HCT116 (cell line): ENCODE measurements at regions not wholly inside any gene's neighbourhood (a gene's known extent, or its start where the extent isn't known, plus 50 kb on each side); places are given as distances from the start of the nearest gene placed in this dataset.

ENCODE experiments used
- ATAC-seq: fragments of 200-7000 bp; cut with Tn5 transposase; 2 replicates; pipeline ENCODE4 v1.9.1; 2020; ENCODE audit warnings: mild to moderate bottlenecking, moderate library complexity
- BruUV-seq: library from RNA; stranded (reverse); fragments of 400-500 nt; replicated peaks from 2 replicates; lab custom pipeline; 2021; lab: Mats Ljungman, UMichigan
- CTCF ChIA-PET: fragments of 300-600 bp; sonication (Branson Sonifier 250); formaldehyde crosslinking; loops from one replicate; lab custom pipeline; 2021; ENCODE audit warnings: antibody characterized with exemption; lab: Charles Lee
- POLR2A ChIA-PET: fragments of 300-600, 350-600 bp; sonication (Branson Sonifier 250); formaldehyde crosslinking; loops from one replicate; lab custom pipeline; 2021; ENCODE audit warnings: antibody characterized with exemption; lab: Charles Lee
- RAD21 ChIA-PET, 2 experiments: fragments of 300-600 bp; sonication (Branson Sonifier 250); formaldehyde crosslinking; loops; one replicate each; lab custom pipeline; 2023; ENCODE audit warnings: low total read pairs in 2 of 2; ENCODE audit not compliant: uncharacterized antibody in 2 of 2, unreplicated experiment in 2 of 2, low non-redundant PET in 1 of 2; lab: Charles Lee
- DNase-seq: peaks from one replicate; pipeline ENCODE4 v3.0.0-alpha.2; 2010; ENCODE audit warnings: low read depth, low spot score
- H2AFZ ChIP-seq: fragments of 200-600 bp; shearing (Covaris generic), sonication (generic); 2 replicates; pipeline ENCODE4 v1.6.1; 2017; ENCODE audit warnings: low read depth, mixed run types, mixed read lengths, antibody characterized with exemption, low read length; ENCODE audit not compliant: poor library complexity, severe bottlenecking
- H3K27ac ChIP-seq: 2 replicates; pipeline ENCODE4 v1.5.1; 2012; ENCODE audit warnings: low read depth, low read length
- H3K27me3 ChIP-seq: fragments of 200-600 bp; sonication (generic); 2 replicates; pipeline ENCODE4 v1.6.1; 2016; ENCODE audit warnings: mixed run types, low read length, mixed read lengths; ENCODE audit not compliant: insufficient read depth
- H3K36me3 ChIP-seq, 2 experiments: fragments of 200-500 bp in 1 of 2; fragments of 200-600 bp in 1 of 2; sonication (Bioruptor generic) in 1 of 2; sonication (generic) in 1 of 2; 2 replicates each; pipeline versions ENCODE4 v1.5.1 to v1.6.1; 2014 to 2016; ENCODE audit warnings: low read length in 2 of 2, inconsistent platforms in 1 of 2, mixed read lengths in 1 of 2, mixed run types in 1 of 2; ENCODE audit not compliant: insufficient read depth in 2 of 2, control insufficient read depth in 1 of 2
- H3K4me1 ChIP-seq, 2 experiments: fragments of 200-600 bp in 1 of 2; sonication (generic) in 1 of 2; 2 replicates each; pipeline versions ENCODE4 v1.5.1 to v1.6.1; 2012 to 2017; ENCODE audit warnings: low read length in 2 of 2, inconsistent platforms in 1 of 2, mild to moderate bottlenecking in 1 of 2, mixed read lengths in 1 of 2, mixed run types in 1 of 2, moderate library complexity in 1 of 2; ENCODE audit not compliant: insufficient read depth in 2 of 2, control insufficient read depth in 1 of 2
- H3K4me2 ChIP-seq: fragments of 200-600 bp; sonication (generic); 2 replicates; pipeline ENCODE4 v1.6.1; 2017; ENCODE audit warnings: mixed run types, low read length, mixed read lengths
- H3K4me3 ChIP-seq, 2 experiments: fragments of 200-600 bp in 1 of 2; sonication (generic) in 1 of 2; replicated peaks in 1 of 2; 2 replicates each; pipeline ENCODE4 v1.5.1; 2011 to 2016; ENCODE audit warnings: low read length in 2 of 2, control low read depth in 1 of 2, low read depth in 1 of 2, mild to moderate bottlenecking in 1 of 2, mixed read lengths in 1 of 2, mixed run types in 1 of 2
- H3K79me2 ChIP-seq: fragments of 200-600 bp; sonication (generic); 2 replicates; pipeline ENCODE4 v1.6.1; 2017; ENCODE audit warnings: mild to moderate bottlenecking, mixed run types, low read length, moderate library complexity, mixed read lengths; ENCODE audit not compliant: insufficient read depth
- H3K9ac ChIP-seq: fragments of 200-600 bp; sonication (generic); 2 replicates; pipeline ENCODE4 v1.6.1; 2016; ENCODE audit warnings: low read length, mixed read lengths
- H3K9me2 ChIP-seq: fragments of 200-600 bp; sonication (generic), shearing (Covaris generic); 2 replicates; pipeline ENCODE4 v1.6.1; 2017; ENCODE audit warnings: mixed run types, mild to moderate bottlenecking, moderate library complexity; ENCODE audit not compliant: insufficient read depth
- H3K9me3 ChIP-seq, 2 experiments: fragments of 200-500 bp in 1 of 2; fragments of 200-600 bp in 1 of 2; sonication (Bioruptor generic) in 1 of 2; sonication (generic) in 1 of 2; 2 replicates each; pipeline ENCODE4 v1.6.1; 2014 to 2017; ENCODE audit warnings: low read length in 2 of 2, mixed read lengths in 2 of 2, inconsistent platforms in 1 of 2, low read depth in 1 of 2, mild to moderate bottlenecking in 1 of 2, mixed run types in 1 of 2, moderate library complexity in 1 of 2; ENCODE audit not compliant: control insufficient read depth in 1 of 2, insufficient read depth in 1 of 2
- H4K20me1 ChIP-seq: fragments of 200-600 bp; sonication (generic), shearing (Covaris generic); 2 replicates; pipeline ENCODE4 v1.6.1; 2017; ENCODE audit warnings: mixed run types, mild to moderate bottlenecking, moderate library complexity; ENCODE audit not compliant: insufficient read depth
- ATF3 ChIP-seq: IDR thresholded peaks from 2 replicates; pipeline ENCODE4 v1.6.1; 2012
- CBX3 ChIP-seq: IDR thresholded peaks from 2 replicates; pipeline ENCODE4 v1.6.1; 2012; ENCODE audit warnings: low read depth
- CEBPB ChIP-seq: IDR thresholded peaks from 2 replicates; pipeline ENCODE4 v1.6.1; 2012; ENCODE audit warnings: low read depth
- EGR1 ChIP-seq: IDR thresholded peaks from 2 replicates; pipeline ENCODE4 v1.6.1; 2012; ENCODE audit warnings: low read depth
- EZH2 ChIP-seq: fragments of 200-600 bp; sonication (generic); IDR thresholded peaks from 2 replicates; pipeline ENCODE4 v1.6.1; 2017; ENCODE audit warnings: antibody characterized with exemption, mixed run types
- EZH2phosphoT487 ChIP-seq: fragments of 200-600 bp; IDR thresholded peaks from 2 replicates; pipeline ENCODE4 v1.6.1; 2018; ENCODE audit warnings: antibody characterized with exemption, borderline replicate concordance
- JUND ChIP-seq: IDR thresholded peaks from 2 replicates; pipeline ENCODE4 v1.6.1; 2012
- MAX ChIP-seq: IDR thresholded peaks from 2 replicates; pipeline ENCODE4 v1.6.1; 2012
- POLR2A ChIP-seq: IDR thresholded peaks from 2 replicates; pipeline ENCODE4 v1.7.0; 2011; ENCODE audit warnings: borderline replicate concordance; ENCODE audit not compliant: insufficient read depth, insufficient read length; ENCODE audit errors: extremely low read depth
- POLR2AphosphoS5 ChIP-seq: IDR thresholded peaks from 2 replicates; pipeline ENCODE4 v1.6.1; 2011; ENCODE audit warnings: mild to moderate bottlenecking, low read depth, low read length, moderate library complexity
- RAD21 ChIP-seq: IDR thresholded peaks from 2 replicates; pipeline ENCODE4 v1.6.1; 2012; ENCODE audit warnings: low read depth, mild to moderate bottlenecking
- SIN3A ChIP-seq: IDR thresholded peaks from 2 replicates; pipeline ENCODE4 v1.6.1; 2012; ENCODE audit warnings: low read depth
- SP1 ChIP-seq: IDR thresholded peaks from 2 replicates; pipeline ENCODE4 v1.6.1; 2012; ENCODE audit warnings: low read depth
- SRF ChIP-seq: IDR thresholded peaks from 2 replicates; pipeline ENCODE4 v1.6.1; 2012; ENCODE audit warnings: low read depth
- TCF7L2 ChIP-seq: IDR thresholded peaks from 2 replicates; pipeline ENCODE4 v1.7.0; 2011; ENCODE audit warnings: borderline replicate concordance, inconsistent platforms; ENCODE audit not compliant: insufficient read depth, insufficient read length; ENCODE audit errors: extremely low read depth
- YY1 ChIP-seq: IDR thresholded peaks from 2 replicates; pipeline ENCODE4 v1.6.1; 2011; ENCODE audit warnings: low read length, low read depth, moderate library complexity, mild to moderate bottlenecking; ENCODE audit not compliant: insufficient replicate concordance; ENCODE audit errors: extremely low read depth
- ZBTB33 ChIP-seq: IDR thresholded peaks from 2 replicates; pipeline ENCODE4 v1.6.1; 2011; ENCODE audit warnings: mild to moderate bottlenecking, low read length, moderate library complexity; ENCODE audit not compliant: insufficient replicate concordance; ENCODE audit errors: extremely low read depth
- ZFX ChIP-seq: fragments of 450-650 bp; IDR thresholded peaks from 2 replicates; pipeline ENCODE4 v1.6.1; 2017
- intact Hi-C: fragments of 100-400 bp; cut with micrococcal nuclease; formaldehyde crosslinking; loops from 2 replicates; pipeline ENCODE4 v1.10.0; 2022

- CTCF ChIA-PET: no interaction called here
- Histone ChIP-seq H4K20me1 (no peaks in the 10 kb centered on the region), H3K36me3 (no peaks in the 10 kb centered on the region), H3K9me3 (no peaks in the 10 kb centered on the region), H3K4me3 (no peak overlapping the region), H3K9me2 (no peaks in the 10 kb centered on the region), H3K79me2 (no peaks in the 10 kb centered on the region), H3K27me3 (0 out of 2 replicates have a peak, but pooled peaks cover 10% of the 10 kb centered on the region), H3K27ac (no peak overlapping the region), H2AFZ (no peak overlapping the region), H3K9ac (no peak overlapping the region), H3K4me1 (no peaks in the 10 kb centered on the region), H3K4me2 (no peak overlapping the region)
- ATAC-seq: no peak
- DNase-seq: no peak
- RAD21 ChIA-PET: no interaction called here
- TF ChIP-seq JUND: no peak
- POLR2A ChIA-PET: no interaction called here
- intact Hi-C loops: no loop called here
- no TSS peak for BruUV-seq
Observed at GRCh38 chr7:156222611-156223010, 410.3 kb upstream of the SHH start.

GRCh38 chr7:156222151-156222550 lies 409.9 kb upstream of the SHH start:
- DNase-seq: no peak
- Histone ChIP-seq H3K27me3 (0 out of 2 replicates have a peak, but pooled peaks cover 10% of the 10 kb centered on the region), H3K9me3 (no peaks in the 10 kb centered on the region), H3K4me3 (no peak overlapping the region), H3K79me2 (no peaks in the 10 kb centered on the region), H3K27ac (no peak overlapping the region), H3K4me2 (no peak overlapping the region), H3K9ac (no peak overlapping the region), H2AFZ (no peak overlapping the region), H3K9me2 (no peaks in the 10 kb centered on the region), H4K20me1 (no peaks in the 10 kb centered on the region), H3K36me3 (no peaks in the 10 kb centered on the region), H3K4me1 (no peaks in the 10 kb centered on the region)
- no peak for ATAC-seq
- intact Hi-C loops: no loop called here
- CTCF ChIA-PET: no interaction called here
- BruUV-seq: no TSS peak
- RAD21 ChIA-PET: no interaction called here
- POLR2A ChIA-PET: no interaction called here
- TF ChIP-seq MAX (no peak), ZBTB33 (no peak), SIN3A (no peak), CEBPB (no peak), POLR2A (no peak), SRF (no peak), ATF3 (no peak), EGR1 (no peak), SP1 (no peak), ZFX (no peak), JUND (no peak), POLR2AphosphoS5 (no peak), EZH2phosphoT487 (no peak), TCF7L2 (no peak), EZH2 (no peak), CBX3 (no peak), YY1 (no peak), RAD21 (no peak)
